Mucosa of descending colon (tissue), 3 donors: ENCODE measurements at regions not wholly inside any gene's neighbourhood (a gene's known extent, or its start where the extent isn't known, plus 50 kb on each side); places are given as distances from the start of the nearest gene placed in this dataset.

Source experiments
- ATAC-seq: fragments of 200-7000 bp; cut with Tn5 transposase; one replicate; pipeline ENCODE4 v1.9.1; 2020; ENCODE audit warnings: mild to moderate bottlenecking, moderate library complexity
- DNase-seq, 3 donors: peaks; one replicate each; pipeline ENCODE4 v3.0.0-alpha.2; 2020
- H3K36me3 ChIP-seq: fragments of 200-600 bp; one replicate; pipeline ENCODE4 v1.8.0; 2021; ENCODE audit warnings: low read depth, mild to moderate bottlenecking
- H3K4me1 ChIP-seq: fragments of 200-600 bp; one replicate; pipeline ENCODE4 v1.8.0; 2021; ENCODE audit warnings: low read depth, mild to moderate bottlenecking
- H3K4me3 ChIP-seq: fragments of 200-600 bp; one replicate; pipeline ENCODE4 v1.8.0; 2021; ENCODE audit warnings: mild to moderate bottlenecking
- H3K9me3 ChIP-seq: fragments of 200-600 bp; one replicate; pipeline ENCODE4 v1.8.0; 2021; ENCODE audit warnings: mild to moderate bottlenecking
- intact Hi-C, 2 donors: fragments of 100-400 bp; cut with DNase I in 1 of 2; cut with micrococcal nuclease in 1 of 2; formaldehyde crosslinking; loops; one replicate each; pipeline versions ENCODE4 v1.11.0 to v1.11.1; 2022; cut with DNase I, micrococcal nuclease
- TF ChIP-seq, protein P1 (sequence below): fragments of 200-600 bp; IDR thresholded peaks from one replicate; pipeline ENCODE4 v1.8.0; 2022; ENCODE audit warnings: antibody characterized with exemption, mild to moderate bottlenecking
- donor health status: DM: no; HTN: no; CAD: no; lungs with moderate emphysema.
- donor health status: DM: no; HTN: no; CAD: no.
- donor health status: DM: no; HTN: yes; CAD: no.

DNA sequence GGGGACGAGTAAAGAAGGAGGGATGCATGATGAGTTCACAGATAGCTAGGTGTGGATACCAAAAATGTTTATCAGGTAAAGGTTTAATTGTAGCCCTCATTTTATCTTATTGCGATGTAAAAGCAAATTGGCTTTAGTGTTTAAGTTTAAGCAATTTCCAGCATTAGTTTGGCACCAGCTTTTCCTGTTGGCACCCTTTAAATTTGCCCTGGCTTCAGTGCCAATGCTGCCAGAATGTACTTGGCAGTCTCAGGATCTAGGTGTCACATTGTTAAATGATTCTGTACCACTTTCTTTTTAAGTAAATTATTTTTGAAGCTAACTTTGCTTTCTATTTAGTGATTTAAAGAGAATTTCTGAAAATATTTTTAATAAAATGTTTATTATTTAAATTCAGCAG, 681.8 kb downstream of the PCDH18 start:
- TF ChIP-seq, protein P1, sequence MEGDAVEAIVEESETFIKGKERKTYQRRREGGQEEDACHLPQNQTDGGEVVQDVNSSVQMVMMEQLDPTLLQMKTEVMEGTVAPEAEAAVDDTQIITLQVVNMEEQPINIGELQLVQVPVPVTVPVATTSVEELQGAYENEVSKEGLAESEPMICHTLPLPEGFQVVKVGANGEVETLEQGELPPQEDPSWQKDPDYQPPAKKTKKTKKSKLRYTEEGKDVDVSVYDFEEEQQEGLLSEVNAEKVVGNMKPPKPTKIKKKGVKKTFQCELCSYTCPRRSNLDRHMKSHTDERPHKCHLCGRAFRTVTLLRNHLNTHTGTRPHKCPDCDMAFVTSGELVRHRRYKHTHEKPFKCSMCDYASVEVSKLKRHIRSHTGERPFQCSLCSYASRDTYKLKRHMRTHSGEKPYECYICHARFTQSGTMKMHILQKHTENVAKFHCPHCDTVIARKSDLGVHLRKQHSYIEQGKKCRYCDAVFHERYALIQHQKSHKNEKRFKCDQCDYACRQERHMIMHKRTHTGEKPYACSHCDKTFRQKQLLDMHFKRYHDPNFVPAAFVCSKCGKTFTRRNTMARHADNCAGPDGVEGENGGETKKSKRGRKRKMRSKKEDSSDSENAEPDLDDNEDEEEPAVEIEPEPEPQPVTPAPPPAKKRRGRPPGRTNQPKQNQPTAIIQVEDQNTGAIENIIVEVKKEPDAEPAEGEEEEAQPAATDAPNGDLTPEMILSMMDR, result no peak
- no peaks in the 10 kb centered on the region for H3K36me3 ChIP-seq
- H3K4me3 ChIP-seq, result no peak overlapping the region
- DNase-seq (no peak), ATAC-seq (no peak)
- H3K4me1 ChIP-seq, result no peaks in the 10 kb centered on the region
- no peaks in the 10 kb centered on the region for H3K9me3 ChIP-seq
- intact Hi-C loops, result no loop called here

DNA sequence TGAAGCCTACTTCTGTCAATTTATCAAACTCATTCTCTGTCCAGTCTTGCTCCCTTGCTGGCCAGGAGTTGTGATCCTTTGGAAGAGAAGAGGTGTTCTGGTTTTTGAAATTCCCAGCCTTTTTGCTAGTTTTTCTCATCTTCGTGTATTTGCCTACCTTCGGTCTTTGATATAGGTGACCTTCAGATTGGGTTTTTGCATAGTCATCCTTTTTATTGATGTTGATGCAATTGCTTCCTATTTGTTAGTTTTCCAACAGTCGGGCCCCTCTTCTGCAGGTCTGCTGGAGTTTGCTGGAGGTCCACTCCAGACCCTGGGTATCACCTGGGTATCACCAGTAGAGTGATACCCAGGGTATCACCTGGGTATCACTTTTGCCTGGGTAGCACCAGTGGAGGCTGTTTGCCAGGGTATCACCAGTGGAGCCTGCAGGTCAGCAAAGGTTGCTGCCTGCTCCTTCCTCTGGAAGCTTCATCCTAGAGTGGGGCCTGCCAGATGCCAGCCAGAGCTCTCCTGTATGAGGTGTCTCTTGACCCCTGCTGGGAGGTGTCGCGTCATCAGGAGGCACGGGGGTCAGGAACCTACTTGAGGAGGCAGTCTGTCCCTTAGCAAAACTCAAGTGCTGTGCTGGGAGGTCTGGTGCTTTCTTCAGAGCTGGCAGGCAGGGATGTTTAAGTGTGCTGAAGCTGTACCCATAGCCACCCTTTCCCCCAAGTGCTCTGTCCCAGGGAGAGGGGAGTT, 684.2 kb downstream of the PCDH18 start:
- Histone ChIP-seq H3K4me1 (no peaks in the 10 kb centered on the region), H3K4me3 (no peak overlapping the region), H3K9me3 (no peaks in the 10 kb centered on the region), H3K36me3 (no peaks in the 10 kb centered on the region)
- TF ChIP-seq, protein P1, result no peak
- ATAC-seq, result no peak
- no peak for DNase-seq
- intact Hi-C loops, result no loop called here

DNA sequence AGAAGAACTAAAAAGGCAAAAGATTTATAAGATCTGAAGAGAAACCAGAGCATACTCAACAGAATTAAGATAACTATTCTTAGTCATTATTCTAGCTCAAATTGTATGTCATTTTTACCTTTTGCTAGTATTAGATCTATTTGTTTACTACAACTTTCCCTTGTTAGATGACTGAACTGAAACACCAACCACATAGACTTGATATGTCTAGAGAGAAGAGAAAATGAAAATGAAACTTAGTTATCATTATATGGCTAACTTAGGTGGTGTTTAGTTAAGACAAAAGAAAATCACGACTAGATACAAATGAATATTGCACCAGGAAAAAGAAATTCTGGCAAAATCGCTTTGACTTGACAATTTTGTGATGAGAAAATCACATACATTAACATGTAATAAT, 690.8 kb downstream of the PCDH18 start:
- intact Hi-C loops, result no loop called here
- TF ChIP-seq, protein P1, result no peak

DNA sequence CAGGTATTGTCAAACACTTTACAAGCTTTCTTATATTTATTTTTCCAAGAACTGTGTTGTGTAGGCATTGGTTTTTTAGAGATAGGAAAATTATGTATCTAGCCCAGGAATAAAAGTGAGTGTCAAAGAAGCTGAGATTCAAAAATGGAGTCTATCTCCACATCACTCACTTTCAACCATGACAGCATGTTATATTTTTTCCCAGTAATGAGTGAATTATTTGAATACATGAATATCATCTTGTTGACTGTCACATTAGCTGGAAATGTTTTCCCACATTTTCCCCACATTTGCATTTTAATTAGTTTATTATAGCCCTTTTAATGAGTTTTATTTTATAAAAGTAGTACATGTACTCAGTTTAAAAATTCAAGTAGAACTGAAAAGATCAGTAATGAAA, 693.7 kb downstream of the PCDH18 start:
- Histone ChIP-seq H3K9me3 (no peaks in the 10 kb centered on the region), H3K4me1 (no peaks in the 10 kb centered on the region), H3K36me3 (no peaks in the 10 kb centered on the region), H3K4me3 (no peak overlapping the region)
- TF ChIP-seq, protein P1, result no peak
- ATAC-seq (no peak), DNase-seq (no peak)
- intact Hi-C loops, result no loop called here

More for the DNA sequence above, 690.8 kb downstream of the PCDH18 start:
- ATAC-seq, result no peak
- Histone ChIP-seq H3K4me3 (no peak overlapping the region), H3K36me3 (no peaks in the 10 kb centered on the region), H3K9me3 (no peaks in the 10 kb centered on the region), H3K4me1 (no peaks in the 10 kb centered on the region)
- DNase-seq, result no peak

DNA sequence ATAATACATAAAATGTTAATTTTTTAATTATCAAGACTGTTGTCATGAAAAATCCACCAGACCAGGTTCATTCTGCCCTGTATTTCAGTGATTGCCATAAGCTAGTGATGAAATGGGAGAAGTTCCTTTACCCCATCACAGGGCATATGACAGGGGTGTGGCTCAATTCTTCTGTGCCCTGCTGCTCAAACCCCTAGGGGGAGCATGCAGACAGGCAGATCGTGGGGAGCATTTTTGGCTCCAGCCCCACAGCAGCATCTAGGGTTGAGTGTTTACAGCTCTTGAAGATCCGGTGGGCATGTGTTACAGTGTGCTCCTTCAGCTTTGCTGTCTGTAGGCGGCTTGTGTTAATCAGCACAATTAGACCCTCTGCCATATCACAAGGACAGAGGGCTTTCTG, 700.7 kb downstream of the PCDH18 start:
- no peak overlapping the region for H3K4me3 ChIP-seq
- DNase-seq (no peak), ATAC-seq (no peak)
- H3K9me3 ChIP-seq, result no peaks in the 10 kb centered on the region
- no peaks in the 10 kb centered on the region for H3K36me3 ChIP-seq
- TF ChIP-seq, protein P1, result no peak
- H3K4me1 ChIP-seq, result no peaks in the 10 kb centered on the region
- intact Hi-C loops, result no loop called here

DNA sequence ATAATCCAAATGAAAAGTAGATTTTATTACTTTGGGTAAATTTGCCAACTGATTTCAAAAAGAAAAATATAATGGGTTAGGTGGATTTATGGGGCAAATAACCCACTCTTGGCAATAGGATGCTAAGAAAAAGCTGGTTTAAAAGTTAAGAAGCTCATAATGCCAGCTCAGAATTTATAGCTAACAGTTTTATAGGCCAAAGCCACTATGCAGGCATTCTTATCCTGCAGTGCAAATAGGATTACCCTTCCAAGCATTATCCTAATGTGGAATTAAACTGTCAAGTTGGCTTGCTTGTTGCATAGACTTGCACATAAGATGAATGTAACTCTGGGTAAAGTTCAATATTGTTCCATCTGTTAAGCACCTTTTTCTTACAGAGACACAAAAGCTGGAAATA, 703.0 kb downstream of the PCDH18 start:
- Histone ChIP-seq H3K9me3 (no peaks in the 10 kb centered on the region), H3K4me1 (no peaks in the 10 kb centered on the region), H3K36me3 (no peaks in the 10 kb centered on the region), H3K4me3 (no peak overlapping the region)
- intact Hi-C loops, result no loop called here
- DNase-seq, result no peak
- no peak for ATAC-seq
- TF ChIP-seq, protein P1, result no peak
